MCF 10A (cell line): ENCODE measurements at regions not wholly inside any gene's neighbourhood (a gene's known extent, or its start where the extent isn't known, plus 50 kb on each side); places are given as distances from the start of the nearest gene placed in this dataset.
"Not testable (repeated sequence)": the region's sequence is repeated elsewhere in the genome, so short reads cannot be mapped to it uniquely, and the experiment has no call there.

Source experiments
- BruUV-seq: library from RNA; stranded (reverse); fragments of 400-500 nt; replicated peaks from 2 replicates; lab custom pipeline; 2021; lab: Mats Ljungman, UMichigan
- CTCF ChIA-PET: fragments of 300-600 bp; sonication (Branson Sonifier 250); formaldehyde crosslinking; extraction: SDS; loops from one replicate; lab custom pipeline; 2021; ENCODE audit warnings: antibody characterized with exemption, inconsistent platforms; lab: Yijun Ruan, JAX
- POLR2A ChIA-PET: fragments of 300-600, 350-650 bp; sonication (Branson Sonifier 250); formaldehyde crosslinking; extraction: SDS; loops from one replicate; lab custom pipeline; 2020; ENCODE audit warnings: antibody characterized with exemption, inconsistent platforms; lab: Yijun Ruan, JAX
- DNase-seq: peaks from one replicate; pipeline ENCODE4 v3.0.0-alpha.2; 2018; ENCODE audit not compliant: unreplicated experiment
- H3K27ac Mint-ChIP-seq: one replicate; pipeline ENCODE4 v1.8.0; 2022; ENCODE audit warnings: mild to moderate bottlenecking, low read depth, mixed read lengths; ENCODE audit not compliant: unreplicated experiment
- H3K27me3 Mint-ChIP-seq: one replicate; pipeline ENCODE4 v1.8.0; 2022; ENCODE audit warnings: mixed read lengths; ENCODE audit not compliant: insufficient read depth, unreplicated experiment
- H3K36me3 Mint-ChIP-seq: one replicate; pipeline ENCODE4 v1.8.0; 2022; ENCODE audit warnings: mild to moderate bottlenecking, moderate library complexity, mixed read lengths; ENCODE audit not compliant: insufficient read depth, unreplicated experiment
- H3K4me1 Mint-ChIP-seq: one replicate; pipeline ENCODE4 v1.8.0; 2022; ENCODE audit warnings: mixed read lengths; ENCODE audit not compliant: insufficient read depth, unreplicated experiment
- H3K4me3 Mint-ChIP-seq: one replicate; pipeline ENCODE4 v1.8.0; 2022; ENCODE audit warnings: mild to moderate bottlenecking, moderate library complexity, mixed read lengths; ENCODE audit not compliant: unreplicated experiment
- H3K9me3 Mint-ChIP-seq: one replicate; pipeline ENCODE4 v1.8.0; 2022; ENCODE audit warnings: mixed read lengths; ENCODE audit not compliant: unreplicated experiment
- intact Hi-C: fragments of 100-400 bp; cut with micrococcal nuclease; formaldehyde crosslinking; loops from 2 replicates; pipeline ENCODE4 v1.14.1; 2022
- TF ChIP-seq, protein P1 (sequence below): fragments of 200-600 bp; IDR thresholded peaks from one replicate; pipeline ENCODE4 v1.8.0; 2022; ENCODE audit warnings: antibody characterized with exemption, mild to moderate bottlenecking; ENCODE audit not compliant: unreplicated experiment

DNA sequence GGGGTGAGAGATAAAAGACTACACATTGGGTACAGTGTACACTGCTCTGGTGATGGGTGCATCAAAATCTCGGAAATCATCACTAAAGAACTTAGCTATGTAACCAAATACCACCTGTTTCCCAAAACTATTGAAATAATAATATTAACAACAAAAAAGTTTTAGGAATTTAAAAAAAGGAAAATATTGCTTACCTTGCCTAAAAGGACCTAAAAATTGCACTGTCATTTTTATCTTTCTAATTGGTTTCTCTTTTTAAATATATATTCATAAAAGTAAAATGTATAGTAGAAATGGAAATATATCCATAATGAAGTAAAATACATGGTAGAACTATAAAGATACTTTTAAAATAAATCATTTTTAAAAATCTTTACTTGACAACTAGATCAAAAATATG lies 719.3 kb upstream of the RGS18 start:
- no peaks in the 10 kb centered on the region for H3K4me1 Mint-ChIP-seq
- DNase-seq, result no peak
- peaks cover 7% of the 10 kb centered on the region for H3K9me3 Mint-ChIP-seq
- BruUV-seq, result no TSS peak
- ChIA-PET POLR2A (no interaction called here), CTCF (no interaction called here)
- intact Hi-C loops, result no loop called here
- TF ChIP-seq, protein P1, sequence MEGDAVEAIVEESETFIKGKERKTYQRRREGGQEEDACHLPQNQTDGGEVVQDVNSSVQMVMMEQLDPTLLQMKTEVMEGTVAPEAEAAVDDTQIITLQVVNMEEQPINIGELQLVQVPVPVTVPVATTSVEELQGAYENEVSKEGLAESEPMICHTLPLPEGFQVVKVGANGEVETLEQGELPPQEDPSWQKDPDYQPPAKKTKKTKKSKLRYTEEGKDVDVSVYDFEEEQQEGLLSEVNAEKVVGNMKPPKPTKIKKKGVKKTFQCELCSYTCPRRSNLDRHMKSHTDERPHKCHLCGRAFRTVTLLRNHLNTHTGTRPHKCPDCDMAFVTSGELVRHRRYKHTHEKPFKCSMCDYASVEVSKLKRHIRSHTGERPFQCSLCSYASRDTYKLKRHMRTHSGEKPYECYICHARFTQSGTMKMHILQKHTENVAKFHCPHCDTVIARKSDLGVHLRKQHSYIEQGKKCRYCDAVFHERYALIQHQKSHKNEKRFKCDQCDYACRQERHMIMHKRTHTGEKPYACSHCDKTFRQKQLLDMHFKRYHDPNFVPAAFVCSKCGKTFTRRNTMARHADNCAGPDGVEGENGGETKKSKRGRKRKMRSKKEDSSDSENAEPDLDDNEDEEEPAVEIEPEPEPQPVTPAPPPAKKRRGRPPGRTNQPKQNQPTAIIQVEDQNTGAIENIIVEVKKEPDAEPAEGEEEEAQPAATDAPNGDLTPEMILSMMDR, result no peak
- no peaks in the 10 kb centered on the region for H3K36me3 Mint-ChIP-seq
- H3K27me3 Mint-ChIP-seq, result no peaks in the 10 kb centered on the region
- no peak overlapping the region for H3K4me3 Mint-ChIP-seq
- no peak overlapping the region for H3K27ac Mint-ChIP-seq

DNA sequence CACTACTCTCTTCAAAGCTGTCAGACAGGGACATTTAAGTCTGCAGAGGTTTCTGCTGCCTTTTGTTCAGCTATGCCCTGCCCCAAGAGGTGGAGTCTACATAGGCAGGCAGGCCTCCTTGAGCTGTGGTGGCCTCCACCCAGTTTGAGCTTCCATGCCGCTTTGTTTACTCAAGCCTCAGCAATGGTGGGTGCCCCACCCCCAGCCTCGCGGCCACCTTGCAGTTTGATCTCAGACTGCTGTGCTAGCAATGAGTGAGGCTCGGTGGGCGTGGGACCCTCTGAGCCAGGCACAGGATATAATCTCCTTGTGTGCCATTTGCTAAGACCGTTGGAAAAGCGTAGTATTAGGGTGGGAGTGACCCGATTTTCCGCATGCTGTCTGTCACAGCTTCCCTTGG lies 710.0 kb upstream of the RGS18 start:
- H3K4me3 Mint-ChIP-seq, CTCF ChIA-PET, H3K4me1 Mint-ChIP-seq, H3K36me3 Mint-ChIP-seq, H3K9me3 Mint-ChIP-seq, BruUV-seq, intact Hi-C loops, DNase-seq, H3K27ac Mint-ChIP-seq, H3K27me3 Mint-ChIP-seq, POLR2A ChIA-PET: not testable (repeated sequence)

GRCh38 chr1:191452586-191452985 lies 705.7 kb upstream of the RGS18 start:
- BruUV-seq, result no TSS peak
- DNase-seq, result no peak
- CTCF ChIA-PET, result no interaction called here
- no peaks in the 10 kb centered on the region for H3K27me3 Mint-ChIP-seq
- H3K4me1 Mint-ChIP-seq, result no peaks in the 10 kb centered on the region
- H3K9me3 Mint-ChIP-seq, result peaks cover 5% of the 10 kb centered on the region
- TF ChIP-seq, protein P1, result no peak
- POLR2A ChIA-PET, result no interaction called here
- intact Hi-C loops, result no loop called here
- no peaks in the 10 kb centered on the region for H3K36me3 Mint-ChIP-seq
- H3K27ac Mint-ChIP-seq, result no peak overlapping the region
- no peak overlapping the region for H3K4me3 Mint-ChIP-seq

DNA sequence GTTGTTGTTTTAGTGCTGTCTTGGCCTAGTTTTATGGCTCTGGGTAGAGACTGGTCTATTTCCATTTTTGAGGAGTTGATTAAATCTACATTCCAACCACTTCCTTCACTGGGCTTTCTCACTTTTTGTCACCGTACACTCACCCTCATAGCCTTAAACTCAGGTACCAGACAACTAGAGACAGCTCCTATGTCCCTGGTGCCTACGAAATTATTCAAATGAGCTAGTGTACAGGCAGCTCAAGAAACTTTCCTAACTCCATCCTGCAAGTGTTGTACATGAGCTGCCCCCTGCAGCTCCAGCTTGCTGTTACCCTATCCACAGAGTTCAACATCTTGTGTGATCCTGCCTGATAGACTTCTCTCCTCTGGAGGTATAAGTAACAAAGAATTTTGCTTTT lies 704.8 kb upstream of the RGS18 start:
- peaks cover 5% of the 10 kb centered on the region for H3K9me3 Mint-ChIP-seq
- DNase-seq, result peak; percentile 11
- ChIA-PET CTCF (no interaction called here), POLR2A (no interaction called here)
- no peak overlapping the region for H3K4me3 Mint-ChIP-seq
- TF ChIP-seq, protein P1, result no peak
- H3K27ac Mint-ChIP-seq, result no peak overlapping the region
- BruUV-seq, result no TSS peak
- no peaks in the 10 kb centered on the region for H3K4me1 Mint-ChIP-seq
- H3K36me3 Mint-ChIP-seq, result no peaks in the 10 kb centered on the region
- no peaks in the 10 kb centered on the region for H3K27me3 Mint-ChIP-seq
- intact Hi-C loops, result no loop called here

DNA sequence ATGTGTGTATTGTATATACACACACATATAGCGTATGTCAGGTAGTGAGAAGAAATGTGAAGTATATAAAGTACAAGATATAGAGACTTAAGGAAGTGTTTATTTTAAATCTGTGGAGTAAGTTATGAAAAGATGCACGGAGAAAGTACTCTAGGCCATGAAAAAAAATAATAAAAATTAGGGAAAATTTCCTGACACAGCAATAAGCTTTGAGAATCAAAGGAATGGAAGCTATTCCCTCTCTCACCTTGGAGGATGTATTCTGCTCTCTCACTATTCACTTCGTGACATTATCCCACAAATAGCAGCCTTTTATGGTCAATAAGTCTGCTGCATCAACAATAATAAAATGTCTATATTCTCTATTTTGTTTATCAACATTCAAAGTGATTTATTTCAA lies 700.4 kb upstream of the RGS18 start:
- Mint-ChIP-seq H3K4me3 (no peak overlapping the region), H3K4me1 (no peaks in the 10 kb centered on the region), H3K9me3 (peaks cover 5% of the 10 kb centered on the region), H3K36me3 (no peaks in the 10 kb centered on the region), H3K27ac (no peak overlapping the region), H3K27me3 (no peaks in the 10 kb centered on the region)
- TF ChIP-seq, protein P1, result no peak
- intact Hi-C loops, result no loop called here
- POLR2A ChIA-PET, result no interaction called here
- no peak for DNase-seq
- no TSS peak for BruUV-seq
- CTCF ChIA-PET, result no interaction called here
